SU-DHL-6 (cell line): ENCODE measurements at regions not wholly inside any gene's neighbourhood (a gene's known extent, or its start where the extent isn't known, plus 50 kb on each side); places are given as distances from the start of the nearest gene placed in this dataset.

Experiments used
- EZH2phosphoT487 ChIP-seq: fragments of 200-600 bp; sonication (generic), shearing (Covaris generic); conservative IDR thresholded peaks from 2 replicates; pipeline ENCODE4 v1.6.1; 2018; ENCODE audit warnings: mild to moderate bottlenecking, antibody characterized with exemption, low read length, moderate library complexity, mixed read lengths
- TF ChIP-seq, protein P1 (sequence below): fragments of 200-600 bp; sonication (generic); IDR thresholded peaks from one replicate; pipeline ENCODE4 v1.5.1; 2017; ENCODE audit warnings: antibody characterized with exemption, mild to moderate bottlenecking, low read length, moderate library complexity; ENCODE audit not compliant: insufficient read depth, poor library complexity, severe bottlenecking

DNA sequence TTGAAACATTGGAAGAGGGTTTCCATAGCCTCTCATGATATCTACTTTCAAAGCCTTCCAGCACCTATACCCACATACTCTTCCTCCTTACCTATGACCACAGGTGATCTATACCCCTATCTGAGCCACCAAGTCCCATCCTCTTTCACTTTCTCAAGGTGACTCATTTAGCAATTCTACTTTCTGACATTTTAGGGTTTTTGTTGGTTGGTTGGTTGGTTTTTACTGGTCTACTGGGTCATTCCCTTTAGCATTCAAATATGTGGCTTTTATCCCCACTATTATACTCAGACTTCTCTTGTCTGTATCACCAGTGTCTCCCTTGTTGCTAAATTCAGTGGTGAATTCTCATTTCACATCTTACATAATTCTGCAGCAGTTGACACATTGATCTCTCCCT is 130.4 kb upstream of the STEAP4 start:
- TF ChIP-seq, protein P1, sequence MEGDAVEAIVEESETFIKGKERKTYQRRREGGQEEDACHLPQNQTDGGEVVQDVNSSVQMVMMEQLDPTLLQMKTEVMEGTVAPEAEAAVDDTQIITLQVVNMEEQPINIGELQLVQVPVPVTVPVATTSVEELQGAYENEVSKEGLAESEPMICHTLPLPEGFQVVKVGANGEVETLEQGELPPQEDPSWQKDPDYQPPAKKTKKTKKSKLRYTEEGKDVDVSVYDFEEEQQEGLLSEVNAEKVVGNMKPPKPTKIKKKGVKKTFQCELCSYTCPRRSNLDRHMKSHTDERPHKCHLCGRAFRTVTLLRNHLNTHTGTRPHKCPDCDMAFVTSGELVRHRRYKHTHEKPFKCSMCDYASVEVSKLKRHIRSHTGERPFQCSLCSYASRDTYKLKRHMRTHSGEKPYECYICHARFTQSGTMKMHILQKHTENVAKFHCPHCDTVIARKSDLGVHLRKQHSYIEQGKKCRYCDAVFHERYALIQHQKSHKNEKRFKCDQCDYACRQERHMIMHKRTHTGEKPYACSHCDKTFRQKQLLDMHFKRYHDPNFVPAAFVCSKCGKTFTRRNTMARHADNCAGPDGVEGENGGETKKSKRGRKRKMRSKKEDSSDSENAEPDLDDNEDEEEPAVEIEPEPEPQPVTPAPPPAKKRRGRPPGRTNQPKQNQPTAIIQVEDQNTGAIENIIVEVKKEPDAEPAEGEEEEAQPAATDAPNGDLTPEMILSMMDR, result no peak
- TF ChIP-seq EZH2phosphoT487, result no peak
